HG03439 (cell line): ENCODE measurements at regions not wholly inside any gene's neighbourhood (a gene's known extent, or its start where the extent isn't known, plus 50 kb on each side); places are given as distances from the start of the nearest gene placed in this dataset.
"Not testable (repeated sequence)": the region's sequence is repeated elsewhere in the genome, so short reads cannot be mapped to it uniquely, and the experiment has no call there.

Source experiments
- ATAC-seq: cut with Tn5 transposase; IDR thresholded peaks from one replicate; pipeline ENCODE4 v1.9.1; 2021; ENCODE audit warnings: mild to moderate bottlenecking, moderate library complexity; ENCODE audit not compliant: unreplicated experiment

DNA sequence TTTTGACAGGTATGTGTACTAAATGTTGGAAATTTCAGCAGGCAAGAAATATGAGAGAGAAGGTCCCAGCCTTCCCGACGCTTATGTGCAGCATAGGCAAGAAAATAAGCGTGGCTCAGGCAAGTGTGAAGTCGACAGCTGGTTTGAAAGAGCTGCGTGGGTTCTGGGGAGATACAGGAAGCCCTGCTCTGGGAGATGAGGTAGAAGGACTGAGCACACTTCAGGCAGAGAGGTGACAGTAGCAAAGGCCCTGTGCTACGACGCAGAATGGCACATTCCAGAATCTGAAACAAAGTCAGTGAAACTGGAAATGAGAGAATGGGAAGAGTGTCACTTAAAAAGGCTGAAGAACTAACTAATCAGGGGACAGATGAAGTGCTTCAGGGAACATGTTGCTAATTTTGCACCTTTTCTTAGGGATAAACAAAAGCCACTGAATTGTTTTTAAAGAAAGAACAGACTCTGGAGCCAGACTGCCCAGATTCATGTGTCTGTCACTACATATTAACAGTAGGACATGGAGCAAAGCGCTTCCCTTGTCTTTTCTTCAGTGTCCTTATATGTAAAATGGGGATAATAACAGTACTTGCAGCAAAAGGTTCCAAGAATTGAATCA lies 160.1 kb downstream of the SPRY2 start:
- no peak for ATAC-seq

GRCh38 chr13:80177327-80177726 lies 163.6 kb downstream of the SPRY2 start:
- ATAC-seq = no peak

DNA sequence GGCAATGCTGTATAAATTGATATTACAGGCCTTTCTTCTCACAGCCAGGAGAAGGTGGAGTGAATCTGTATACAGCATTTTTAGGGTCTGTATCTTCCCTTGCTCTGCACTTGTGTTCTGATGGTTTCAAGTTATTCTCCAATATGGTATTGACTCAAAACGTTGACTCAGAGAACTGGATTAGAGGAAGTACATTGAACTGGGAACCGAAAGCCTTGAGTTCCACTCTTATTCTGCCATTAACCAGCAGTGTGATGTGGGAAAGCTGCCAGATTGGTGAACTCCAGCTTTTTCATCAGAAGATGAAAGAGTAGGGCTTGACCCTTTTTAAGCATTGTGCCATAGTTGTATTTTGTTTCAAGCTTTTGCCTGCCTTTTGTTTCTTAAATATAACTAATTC lies 167.7 kb downstream of the SPRY2 start:
- no peak for ATAC-seq

DNA sequence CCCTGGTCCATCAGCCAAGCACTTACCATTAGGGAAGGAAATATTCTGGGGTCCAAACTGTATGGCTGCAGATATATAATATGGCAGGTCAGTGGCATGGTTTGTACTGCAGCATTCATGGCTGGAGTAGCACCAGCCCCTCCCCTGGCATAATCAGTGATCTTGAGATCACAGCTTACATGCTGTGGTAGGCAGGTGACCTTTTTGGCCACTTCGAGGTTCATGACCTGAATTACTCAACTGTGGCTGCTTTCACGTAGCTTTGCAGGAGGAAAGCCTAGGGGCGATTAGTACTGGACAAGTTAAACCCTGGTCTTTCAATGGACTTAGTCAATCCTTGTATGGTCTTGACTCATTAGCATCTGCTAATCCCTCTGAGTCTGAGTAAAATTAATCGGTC lies 169.8 kb downstream of the SPRY2 start:
- ATAC-seq = no peak

GRCh38 chr13:80168089-80168850 lies 172.7 kb downstream of the SPRY2 start:
- no peak for ATAC-seq

GRCh38 chr13:80166352-80166751 lies 174.6 kb downstream of the SPRY2 start:
- ATAC-seq = no peak

GRCh38 chr13:80164462-80164861 lies 176.5 kb downstream of the SPRY2 start:
- ATAC-seq = no peak

DNA sequence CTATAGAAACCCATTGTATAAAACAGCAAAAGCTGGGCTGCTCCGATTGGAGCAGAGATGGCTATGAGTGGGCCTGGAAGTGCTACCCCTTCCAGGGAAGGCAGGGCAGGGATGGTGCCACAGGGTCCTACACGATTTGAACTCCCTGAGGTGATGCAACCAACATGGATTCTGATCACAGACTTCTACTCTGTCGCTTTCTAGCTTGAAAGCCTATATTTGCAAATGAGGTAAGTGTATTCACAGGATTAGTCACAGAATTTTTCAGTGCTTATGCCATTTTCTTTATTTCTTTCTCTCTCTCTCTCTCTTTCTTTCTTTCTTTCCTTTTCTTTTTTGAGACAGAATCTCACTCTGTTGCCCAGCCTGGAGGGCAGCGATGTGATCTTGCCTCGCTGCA lies 179.0 kb downstream of the SPRY2 start:
- ATAC-seq = no peak

GRCh38 chr13:80161219-80161618 lies 179.7 kb downstream of the SPRY2 start:
- ATAC-seq = no peak

GRCh38 chr13:80160110-80160509 lies 180.8 kb downstream of the SPRY2 start:
- no peak for ATAC-seq

- no peak for ATAC-seq
These were observed 183.5 kb downstream of the SPRY2 start for GRCh38 chr13:80157261-80157932.

GRCh38 chr13:80152142-80152541 lies 188.8 kb downstream of the SPRY2 start:
- ATAC-seq = not testable (repeated sequence)

DNA sequence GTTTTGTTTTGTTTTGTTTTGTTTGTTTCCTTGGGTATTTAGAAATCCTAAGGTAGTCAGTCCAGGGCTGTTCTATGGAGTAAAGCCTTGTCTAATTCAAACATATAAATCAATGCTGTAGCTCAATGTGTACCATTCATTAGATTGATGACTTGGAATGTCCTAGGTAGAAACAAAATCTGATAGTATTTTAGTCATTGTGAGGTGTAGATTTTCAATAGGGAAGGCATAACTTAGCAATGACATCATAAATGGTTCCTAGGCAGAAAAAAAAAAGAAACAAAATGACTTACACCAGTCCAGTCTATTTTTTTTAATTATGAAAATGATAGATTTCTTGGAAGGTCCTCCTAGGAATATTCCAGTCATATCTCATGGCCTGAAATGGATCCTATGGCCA lies 189.9 kb downstream of the SPRY2 start:
- ATAC-seq = no peak

DNA sequence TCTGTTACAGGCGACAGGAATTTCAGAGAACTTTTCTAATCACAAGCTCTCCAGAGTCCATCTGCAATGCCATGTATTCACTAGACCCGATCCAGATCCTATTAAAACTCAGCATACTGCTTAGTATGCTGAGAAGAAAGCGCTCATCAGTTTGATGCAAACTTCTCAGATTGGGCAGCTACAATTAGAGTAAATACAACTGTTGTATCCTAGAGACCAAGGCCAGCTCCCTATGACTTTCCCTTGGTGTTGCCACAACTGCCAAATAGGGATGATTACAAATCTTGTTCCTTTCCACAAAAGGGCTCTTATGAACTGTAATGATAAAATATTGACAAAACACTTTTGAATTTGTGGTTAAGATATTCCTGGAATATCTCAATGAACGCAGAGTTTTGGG lies 191.2 kb downstream of the SPRY2 start:
- no peak for ATAC-seq

- ATAC-seq = no peak
These were observed 195.7 kb downstream of the SPRY2 start for GRCh38 chr13:80145171-80145690.

DNA sequence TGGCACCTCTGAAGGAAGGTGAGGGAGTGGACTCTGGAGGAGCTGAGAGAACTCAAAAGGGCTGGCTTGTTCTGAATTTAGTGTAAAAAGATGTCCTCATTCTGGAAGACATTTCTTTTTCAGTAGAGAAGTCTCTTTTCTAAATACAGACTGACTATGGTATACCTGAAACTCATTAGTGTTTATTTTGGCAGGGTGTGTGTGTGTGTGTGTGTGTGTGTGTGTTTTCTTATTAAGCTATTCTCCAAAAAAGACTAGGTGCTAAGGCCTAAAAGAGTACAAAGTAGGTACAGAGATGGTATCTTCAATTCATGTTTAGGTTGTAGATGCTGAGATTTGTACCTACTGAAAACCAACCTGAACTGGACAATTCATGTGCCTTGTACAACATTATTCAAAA lies 196.4 kb downstream of the SPRY2 start:
- ATAC-seq = no peak

DNA sequence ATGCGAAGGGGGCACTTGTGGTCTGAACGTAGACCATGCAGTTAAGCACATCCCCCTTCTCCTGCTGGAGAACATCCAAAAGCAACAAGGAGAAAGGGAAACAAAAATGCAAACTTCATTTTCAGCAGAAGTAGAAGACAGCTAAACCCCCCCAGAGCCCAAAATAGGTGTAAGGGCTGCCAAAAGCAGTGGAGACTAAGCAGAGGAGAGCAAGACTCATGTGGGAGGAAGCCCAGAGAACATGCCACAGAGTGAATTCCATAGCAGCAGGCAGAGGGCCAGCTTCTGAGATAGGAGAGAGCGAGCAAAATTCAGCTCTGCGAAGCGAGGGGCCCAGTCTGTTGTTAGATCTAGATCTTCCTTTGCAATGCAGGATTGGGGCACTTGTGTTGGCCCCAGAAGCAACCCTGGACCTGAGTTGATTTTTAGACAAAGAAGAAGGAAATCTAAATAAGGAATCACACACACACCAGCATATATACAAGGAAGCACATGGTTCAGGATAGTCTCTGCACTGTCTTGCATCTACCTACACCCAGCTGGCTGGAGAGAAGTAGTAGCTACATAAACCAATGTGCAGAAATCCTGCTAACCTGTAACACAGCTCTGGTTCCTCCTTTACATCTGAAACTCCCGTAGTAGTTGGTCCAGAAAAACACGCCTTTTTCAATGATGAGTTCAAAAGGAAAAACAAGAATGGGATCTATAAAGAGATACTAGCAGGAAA lies 199.6 kb downstream of the SPRY2 start:
- ATAC-seq = no peak

DNA sequence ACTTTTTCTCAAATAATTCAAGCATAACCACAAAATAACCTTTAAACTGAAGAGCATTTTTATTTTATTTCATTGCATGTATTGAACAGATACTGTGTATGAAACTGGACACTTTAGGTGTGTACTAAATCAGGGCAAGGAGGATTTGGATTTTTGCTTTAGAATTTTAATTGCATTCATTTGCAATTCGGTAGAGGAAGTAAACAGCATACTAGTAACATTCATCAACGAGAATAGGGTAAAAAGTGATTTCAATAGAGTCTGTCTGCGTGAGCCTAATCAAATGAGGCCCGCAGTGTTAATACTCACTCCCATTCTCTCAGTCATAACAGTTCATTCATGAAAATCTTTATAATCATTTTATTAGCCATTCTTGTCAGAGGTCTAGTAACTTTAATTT lies 200.2 kb downstream of the SPRY2 start:
- ATAC-seq = no peak

- ATAC-seq = no peak
These were observed 201.7 kb downstream of the SPRY2 start for GRCh38 chr13:80139196-80139595.

DNA sequence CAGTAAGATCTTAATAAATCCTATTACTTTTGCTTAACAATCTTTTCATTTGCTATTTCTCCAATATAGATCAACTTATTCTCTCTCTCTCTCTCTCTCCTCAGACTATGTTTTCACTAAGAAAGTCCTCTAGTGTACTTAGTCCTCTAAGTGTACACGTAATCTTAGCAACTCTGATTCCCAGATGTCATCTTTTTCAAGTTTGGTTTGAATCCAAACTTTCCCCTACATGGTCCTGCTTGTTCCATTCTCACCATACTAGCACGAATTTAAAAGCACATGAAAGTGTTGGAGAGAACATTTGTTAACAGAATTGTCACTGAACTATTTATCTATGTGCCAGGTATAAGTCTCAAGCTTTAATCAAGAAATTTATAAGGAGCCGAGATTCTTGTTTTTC lies 202.9 kb downstream of the SPRY2 start:
- no peak for ATAC-seq

GRCh38 chr13:80134346-80134745 lies 206.6 kb downstream of the SPRY2 start:
- ATAC-seq = no peak
